Heart right ventricle (tissue), 16 donors: ENCODE measurements at regions not wholly inside any gene's neighbourhood (a gene's known extent, or its start where the extent isn't known, plus 50 kb on each side); places are given as distances from the start of the nearest gene placed in this dataset.

Experiments
- ATAC-seq, 8 donors: fragments of 200-7000 bp; cut with Tn5 transposase; one replicate each; pipeline ENCODE4 v1.9.1; 2020; ENCODE audit warnings: mild to moderate bottlenecking in 8 of 8, moderate library complexity in 8 of 8, moderate number of reproducible peaks in 1 of 8
- DNase-seq, 2 donors: peaks; one replicate each; pipeline ENCODE4 v3.0.0-alpha.2; 2020
- H3K27ac ChIP-seq, 10 donors: fragments of 200-600 bp; sonication (generic) in 2 of 10; one replicate each; pipeline versions ENCODE4 v1.5.0 to v1.8.0; 2020 to 2022; ENCODE audit warnings: mild to moderate bottlenecking in 3 of 10
- H3K27me3 ChIP-seq, 7 donors: fragments of 200-600 bp; one replicate each; pipeline ENCODE4 v1.8.0; 2021 to 2022; ENCODE audit warnings: mild to moderate bottlenecking in 2 of 7
- H3K36me3 ChIP-seq, 9 donors: fragments of 200-600 bp; sonication (generic) in 1 of 9; one replicate each; pipeline versions ENCODE4 v1.5.0 to v1.8.0; 2020 to 2022; ENCODE audit warnings: mild to moderate bottlenecking in 2 of 9
- H3K4me1 ChIP-seq, 9 donors: fragments of 200-600 bp; sonication (generic) in 1 of 9; one replicate each; pipeline versions ENCODE4 v1.5.0 to v1.8.0; 2020 to 2022; ENCODE audit warnings: mild to moderate bottlenecking in 4 of 9
- H3K4me3 ChIP-seq, 10 donors: fragments of 200-600 bp; sonication (generic) in 2 of 10; one replicate each; pipeline versions ENCODE4 v1.5.0 to v1.8.0; 2020 to 2022; ENCODE audit warnings: mild to moderate bottlenecking in 7 of 10, moderate library complexity in 2 of 10
- H3K9me3 ChIP-seq, 11 donors: fragments of 200-600 bp in 10 of 11; sonication (generic) in 2 of 11; one replicate each; pipeline versions ENCODE4 v1.5.0 to v1.8.0; 2013 to 2022; ENCODE audit warnings: mild to moderate bottlenecking in 2 of 11, control low read depth in 1 of 11, moderate library complexity in 1 of 11
- CTCF ChIP-seq, 9 donors: fragments of 200-600 bp; sonication (generic) in 2 of 9; IDR thresholded peaks; one replicate each; pipeline versions ENCODE4 v1.5.0 to v1.8.0; 2021 to 2022; ENCODE audit warnings: antibody characterized with exemption in 9 of 9, mild to moderate bottlenecking in 5 of 9, moderate library complexity in 1 of 9
- WGBS, 2 donors: extraction: QIAGEN DNeasy Blood & Tissue Kit; methylation state at CpG; one replicate each; pipeline ENCODE4 v1.1.7; 2013; ENCODE audit warnings: inconsistent platforms in 1 of 2; 5-methylcytosine and 5-hydroxymethylcytosine counted together
- intact Hi-C, 10 donors: fragments of 100-400 bp; cut with DNase I; formaldehyde crosslinking; loops; one replicate each; pipeline versions ENCODE4 v1.11.1 to v1.14.2; 2022
- donor health status: Arrhythmogenic right ventricular cardiomyopathy.
- donor health status: ischemic (EF 13 %, LVEDD 7.1; RV severe dilation, severe dysfunction).
- donor health status: healthy with polysubstance abuse.
- donor health status: DM: no; HTN: yes; CAD: no.
- donor health status: DM: no; HTN: no; CAD: no.
- donor health status: ischemic (EF 25% LVEDD 6.9; RV normal size, moderate dysfunction).
- donor health status: ischemic (EF 25% LVEDD 5.7; RV mildly dilated, moderate dysfunction).
- donor health status: healthy.
- donor health status: DM: yes; HTN: yes; CAD: no.
- donor health status: Ischemic cardiomyopathy.
- donor health status: ischemic (EF 35%, LVEDD 5.7; RV mildly dilated, moderate dysfunction).
- donor health status: nonischemic (EF 11% LVEDD 7.7; RV severe dilation, severe dysfunction).
- donor health status: DM: yes; HTN: yes; CAD: no.
- donor health status: PGD.
- donor health status: ischemic (EF 29% LVEDD 5.4; RV normal size, mild dysfunction).
- donor health status: nonischemic (EF 23%, LVEDD 6.1; RV moderate dilation, normal function).

GRCh38 chr22:48558016-48558415, 1269.7 kb downstream of the BRD1 start:
- 93 to 95% methylated on average over 12 of the region's 12 CpGs for WGBS, 2 donors
- no peak for TF ChIP-seq CTCF (IDR thresholded peaks at IDR 0.05)
- Histone ChIP-seq H3K4me3 (no peak overlapping the region), H3K36me3 (no peaks in the 10 kb centered on the region), H3K27ac (no peak overlapping the region), H3K4me1 (no peaks in the 10 kb centered on the region), H3K9me3 (no peaks in the 10 kb centered on the region), H3K27me3 (peaks cover 0 to 41% (median 20%) of the 10 kb centered on the region in 7 donors)
- no peak for DNase-seq
- intact Hi-C loops, result no loop called here
- ATAC-seq, result no peak

GRCh38 chr22:48557473-48557872, 1270.2 kb downstream of the BRD1 start:
- ATAC-seq (no peak), DNase-seq (no peak)
- H3K9me3 ChIP-seq, result no peaks in the 10 kb centered on the region
- no peaks in the 10 kb centered on the region for H3K36me3 ChIP-seq
- no peak for TF ChIP-seq CTCF (IDR thresholded peaks at IDR 0.05)
- H3K27ac ChIP-seq, result no peak overlapping the region
- H3K4me3 ChIP-seq, result no peak overlapping the region
- H3K4me1 ChIP-seq, result no peaks in the 10 kb centered on the region
- WGBS, 2 donors, result 84 to 86% methylated on average over 11 of the region's 11 CpGs
- H3K27me3 ChIP-seq, result peaks cover under 1 to 43% (median 26%) of the 10 kb centered on the region in 7 donors
- intact Hi-C loops, result no loop called here

- Histone ChIP-seq H3K4me3 (no peak overlapping the region), H3K27ac (no peak overlapping the region), H3K9me3 (no peaks in the 10 kb centered on the region), H3K27me3 (peaks cover 4 to 49% (median 33%) of the 10 kb centered on the region in 7 donors), H3K4me1 (no peaks in the 10 kb centered on the region), H3K36me3 (no peaks in the 10 kb centered on the region)
- TF ChIP-seq CTCF (IDR thresholded peaks at IDR 0.05), result no peak
- intact Hi-C loops, result no loop called here
- DNase-seq (no peak), ATAC-seq (no peak)
- 82 to 88% methylated on average over 12 of the region's 12 CpGs for WGBS, 2 donors
These were observed 1270.9 kb downstream of the BRD1 start for GRCh38 chr22:48556751-48557150.

- ATAC-seq, result no peak
- Histone ChIP-seq H3K4me3 (no peak overlapping the region), H3K27me3 (peaks cover 4 to 52% (median 36%) of the 10 kb centered on the region in 7 donors), H3K27ac (no peak overlapping the region), H3K36me3 (no peaks in the 10 kb centered on the region), H3K4me1 (no peaks in the 10 kb centered on the region), H3K9me3 (no peaks in the 10 kb centered on the region)
- no peak for TF ChIP-seq CTCF (IDR thresholded peaks at IDR 0.05)
- intact Hi-C loops, result no loop called here
- 91 to 94% methylated on average over 8 of the region's 8 CpGs for WGBS, 2 donors
- DNase-seq, result no peak
These were observed 1271.5 kb downstream of the BRD1 start for GRCh38 chr22:48556222-48556621.
